Transverse colon (tissue), 4 donors: ENCODE measurements at regions not wholly inside any gene's neighbourhood (a gene's known extent, or its start where the extent isn't known, plus 50 kb on each side); places are given as distances from the start of the nearest gene placed in this dataset.

Experiments used
- DNase-seq: peaks from one replicate; pipeline ENCODE4 v3.0.0-alpha.2; 2019
- H3K27ac ChIP-seq, 4 donors: fragments of 200-600 bp; sonication (generic); 2 replicates each; pipeline ENCODE4 v1.5.1; 2016 to 2018; ENCODE audit warnings: inconsistent platforms in 4 of 4
- H3K27me3 ChIP-seq: fragments of 200-600 bp; sonication (generic); 2 replicates; pipeline ENCODE4 v1.5.1; 2017; ENCODE audit warnings: inconsistent platforms
- H3K36me3 ChIP-seq, 4 donors: fragments of 200-600 bp; sonication (generic); 2 replicates each; pipeline ENCODE4 v1.5.1; 2017 to 2019; ENCODE audit warnings: inconsistent platforms in 4 of 4
- H3K4me1 ChIP-seq, 4 donors: fragments of 200-600 bp; sonication (generic); 2 replicates each; pipeline ENCODE4 v1.5.1; 2017 to 2020; ENCODE audit warnings: inconsistent platforms in 4 of 4
- H3K4me3 ChIP-seq, 4 donors: fragments of 200-600 bp; sonication (generic); 1 replicate in 1 of 4; 2 replicates in 3 of 4; pipeline versions ENCODE4 v1.5.1 to v1.6.1; 2017 to 2019; ENCODE audit warnings: inconsistent platforms in 4 of 4
- H3K9me3 ChIP-seq, 2 donors: fragments of 200-600 bp; sonication (generic); 2 replicates each; pipeline ENCODE4 v1.5.1; 2017 to 2019; ENCODE audit warnings: inconsistent platforms in 2 of 2
- CTCF ChIP-seq, 5 experiments: fragments of 200-600 bp in 3 of 5; fragments of 450-650 bp in 2 of 5; sonication (generic) in 3 of 5; IDR thresholded peaks; 1 replicate in 2 of 5; 2 replicates in 3 of 5; pipeline ENCODE4 v1.5.1; 2016 to 2017; ENCODE audit warnings: antibody characterized with exemption in 5 of 5, inconsistent platforms in 3 of 5, mild to moderate bottlenecking in 2 of 5, moderate library complexity in 1 of 5
- EP300 ChIP-seq: sonication (generic); formaldehyde crosslinking; IDR thresholded peaks from one replicate; pipeline ENCODE4 v1.6.1; 2017; ENCODE audit warnings: antibody characterized with exemption, low read depth
- POLR2A ChIP-seq: fragments of 450-650 bp; IDR thresholded peaks from one replicate; pipeline ENCODE4 v1.6.1; 2016; ENCODE audit warnings: antibody characterized with exemption, mild to moderate bottlenecking, moderate library complexity
- POLR2AphosphoS5 ChIP-seq, 3 donors: sonication (generic); formaldehyde crosslinking; IDR thresholded peaks; one replicate each; pipeline ENCODE4 v1.6.1; 2016; ENCODE audit warnings: antibody characterized with exemption in 3 of 3
- WGBS, 2 donors: methylation state at CpG; one replicate each; pipeline ENCODE4 v1.1.5; 2018; ENCODE audit warnings: low coverage in 1 of 2; 5-methylcytosine and 5-hydroxymethylcytosine counted together
- in situ Hi-C, 4 donors: fragments of 200-750 bp; cut with MboI; loops; one replicate each; pipeline versions ENCODE4 v1.15.0 to v1.15.1; 2017; ENCODE audit warnings: low sequenced_read_pairs in 3 of 4, low pct_ligation_motif_present in 1 of 4, low pct_unique_long_range_greater_than_20kb in 1 of 4
- intact Hi-C: fragments of 100-400 bp; cut with DNase I; formaldehyde crosslinking; loops from one replicate; pipeline ENCODE4 v1.15.1; 2023; ENCODE audit warnings: low total_unique reads

DNA sequence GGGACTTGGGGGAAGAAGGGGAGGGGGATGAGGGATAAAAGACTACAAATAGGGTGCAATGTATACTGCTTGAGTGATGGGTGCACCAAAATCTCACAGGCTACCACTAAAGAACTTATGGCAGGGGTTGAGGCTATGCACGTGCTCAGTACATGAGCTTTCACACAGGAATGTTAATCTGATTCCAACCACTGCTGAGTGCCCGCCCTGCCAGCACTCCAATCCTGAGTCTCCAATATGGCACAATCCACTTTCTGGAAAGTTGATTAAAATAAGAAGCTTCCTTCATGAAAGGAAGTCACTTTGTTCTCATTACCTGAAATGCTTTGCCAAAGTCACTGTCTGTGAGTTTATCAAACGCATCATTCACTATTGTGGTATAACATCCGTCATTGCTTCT is 463.0 kb downstream of the IRS2 start:
- in situ Hi-C loops: no loop called here
- TF ChIP-seq POLR2AphosphoS5 (IDR thresholded peaks at IDR 0.05) (no peak), POLR2A (no peak), CTCF (IDR thresholded peaks at IDR 0.05) (no peak), EP300 (no peak)
- H3K27ac ChIP-seq: no peak overlapping the region
- DNase-seq: no peak
- no peak overlapping the region for H3K4me3 ChIP-seq
- no peaks in the 10 kb centered on the region for H3K36me3 ChIP-seq
- intact Hi-C loops: no loop called here
- no peaks in the 10 kb centered on the region for H3K4me1 ChIP-seq
- no peaks in the 10 kb centered on the region for H3K27me3 ChIP-seq
- H3K9me3 ChIP-seq: no peaks in the 10 kb centered on the region
- 67 to 82% methylated on average over 3 to 4 of the region's 4 CpGs for WGBS, 2 donors

- in situ Hi-C loops (no loop called here), intact Hi-C loops (no loop called here)
- DNase-seq: no peak
- TF ChIP-seq CTCF (IDR thresholded peaks at IDR 0.05): no peak
- no peak for TF ChIP-seq EP300
- TF ChIP-seq POLR2AphosphoS5 (IDR thresholded peaks at IDR 0.05): no peak
- no peak for TF ChIP-seq POLR2A
- no peaks in the 10 kb centered on the region for H3K9me3 ChIP-seq
- no peaks in the 10 kb centered on the region for H3K27me3 ChIP-seq
- no peaks in the 10 kb centered on the region for H3K4me1 ChIP-seq
- H3K36me3 ChIP-seq: no peaks in the 10 kb centered on the region
- H3K4me3 ChIP-seq: no peak overlapping the region
- 70% methylated on average over 13 of the region's 23 CpGs; no CpG with 5 or more reads in 1 of the 2 donors for WGBS, 2 donors
- H3K27ac ChIP-seq: no peak overlapping the region
Observed at GRCh38 chr13:109318945-109319590, 467.3 kb downstream of the IRS2 start.

- TF ChIP-seq POLR2AphosphoS5 (IDR thresholded peaks at IDR 0.05) (no peak), EP300 (no peak), POLR2A (no peak), CTCF (IDR thresholded peaks at IDR 0.05) (no peak)
- Histone ChIP-seq H3K36me3 (no peaks in the 10 kb centered on the region), H3K27me3 (no peaks in the 10 kb centered on the region), H3K4me3 (no peak overlapping the region), H3K27ac (no peak overlapping the region), H3K9me3 (no peaks in the 10 kb centered on the region), H3K4me1 (no peaks in the 10 kb centered on the region)
- no peak for DNase-seq
- intact Hi-C loops: no loop called here
- in situ Hi-C loops: no loop called here
- WGBS, 2 donors: 81 to 84% methylated on average over 3 to 4 of the region's 4 CpGs
Observed at GRCh38 chr13:109315481-109315880, 470.9 kb downstream of the IRS2 start.

GRCh38 chr13:109314101-109314500 is 472.3 kb downstream of the IRS2 start:
- in situ Hi-C loops: no loop called here
- intact Hi-C loops: no loop called here
- 76 to 89% methylated on average over 3 to 5 of the region's 5 CpGs for WGBS, 2 donors
- H3K9me3 ChIP-seq: no peaks in the 10 kb centered on the region
- H3K27me3 ChIP-seq: no peaks in the 10 kb centered on the region
- H3K4me1 ChIP-seq: no peaks in the 10 kb centered on the region
- TF ChIP-seq CTCF (IDR thresholded peaks at IDR 0.05): no peak
- no peak for TF ChIP-seq POLR2AphosphoS5 (IDR thresholded peaks at IDR 0.05)
- TF ChIP-seq EP300: no peak
- no peak for TF ChIP-seq POLR2A
- no peak overlapping the region for H3K4me3 ChIP-seq
- no peak for DNase-seq
- no peak overlapping the region for H3K27ac ChIP-seq
- H3K36me3 ChIP-seq: no peaks in the 10 kb centered on the region
